Activated CD4-positive, alpha-beta T cell treated with anti-CD3 and anti-CD28 coated beads for 36 hours (primary cell): ENCODE measurements at regions not wholly inside any gene's neighbourhood (a gene's known extent, or its start where the extent isn't known, plus 50 kb on each side); places are given as distances from the start of the nearest gene placed in this dataset.

ENCODE experiments used
- ATAC-seq: fragments of 200-7000 bp; cut with Tn5 transposase; one replicate; pipeline ENCODE4 v1.10.0; 2021; ENCODE audit warnings: mild to moderate bottlenecking, moderate library complexity
- CTCF ChIA-PET: fragments of 350-600 bp; sonication (Branson Sonifier 250); formaldehyde crosslinking; loops from one replicate; lab custom pipeline; 2021; ENCODE audit warnings: antibody characterized with exemption; lab: Charles Lee
- POLR2A ChIA-PET: fragments of 350-600 bp; sonication (Branson Sonifier 250); formaldehyde crosslinking; loops from one replicate; lab custom pipeline; 2021; ENCODE audit warnings: antibody characterized with exemption, inconsistent platforms; lab: Charles Lee
- DNase-seq: peaks from one replicate; pipeline ENCODE4 v3.0.0-alpha.2; 2020
- H3K27ac Mint-ChIP-seq: one replicate; pipeline ENCODE4 v1.8.0; 2021; ENCODE audit warnings: mixed read lengths
- H3K27me3 Mint-ChIP-seq: one replicate; pipeline ENCODE4 v1.8.0; 2021; ENCODE audit warnings: mixed read lengths
- H3K36me3 Mint-ChIP-seq: one replicate; pipeline ENCODE4 v1.8.0; 2021; ENCODE audit warnings: low read depth, mixed read lengths
- H3K4me1 Mint-ChIP-seq: one replicate; pipeline ENCODE4 v1.8.0; 2021; ENCODE audit warnings: mixed read lengths
- H3K4me3 Mint-ChIP-seq: one replicate; pipeline ENCODE4 v1.8.0; 2021; ENCODE audit warnings: mild to moderate bottlenecking, moderate library complexity, mixed read lengths
- H3K9me3 Mint-ChIP-seq: one replicate; pipeline ENCODE4 v1.8.0; 2021; ENCODE audit warnings: low read depth, mixed read lengths
- intact Hi-C, 2 experiments: fragments of 100-400 bp; cut with DNase I in 1 of 2; cut with micrococcal nuclease in 1 of 2; formaldehyde crosslinking; loops; one replicate each; pipeline versions ENCODE4 v1.14.2 to v1.15.1; 2022 to 2024; cut with DNase I, micrococcal nuclease

DNA sequence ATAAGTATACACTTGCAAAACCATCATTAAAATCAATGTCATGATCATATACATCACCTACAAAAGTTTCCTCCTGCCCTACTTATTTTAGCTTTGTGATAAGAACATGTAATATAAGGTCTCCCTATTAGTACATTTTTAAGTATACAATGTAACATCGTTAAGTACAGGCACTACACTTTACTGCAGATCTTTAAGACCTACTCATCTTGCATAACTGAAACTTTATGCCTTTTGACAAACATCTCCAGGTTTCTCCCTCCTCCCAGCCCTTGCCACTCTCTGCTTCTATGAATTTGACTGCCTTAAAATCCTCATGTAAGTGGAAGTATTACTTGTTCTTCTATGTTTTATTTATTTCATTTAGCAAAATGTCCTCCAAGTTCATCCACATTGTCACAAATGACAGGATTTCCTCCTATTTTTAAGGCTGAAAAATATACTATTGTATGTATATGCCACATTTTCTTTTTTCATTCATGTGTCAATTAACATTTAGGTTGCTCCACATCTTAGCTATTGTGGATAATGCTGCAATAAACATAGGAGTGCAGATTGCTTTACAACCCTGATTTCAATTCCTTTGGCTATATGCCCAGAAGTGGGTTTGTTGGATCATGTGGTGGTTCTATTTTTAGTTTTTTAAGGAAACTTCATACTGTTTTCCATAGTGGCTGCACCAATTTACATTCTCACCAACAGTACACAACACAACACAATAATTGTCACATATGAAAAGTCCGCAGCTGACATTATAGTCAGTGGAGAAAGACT is 471.1 kb upstream of the ANO3 start:
- H3K27ac Mint-ChIP-seq: no peak overlapping the region
- CTCF ChIA-PET: no interaction called here
- no peak for ATAC-seq
- peaks cover 2% of the 10 kb centered on the region for H3K9me3 Mint-ChIP-seq
- no peak for DNase-seq
- H3K4me3 Mint-ChIP-seq: no peak overlapping the region
- POLR2A ChIA-PET: no interaction called here
- no peaks in the 10 kb centered on the region for H3K36me3 Mint-ChIP-seq
- intact Hi-C loops: no loop called here
- no peaks in the 10 kb centered on the region for H3K27me3 Mint-ChIP-seq
- no peaks in the 10 kb centered on the region for H3K4me1 Mint-ChIP-seq

DNA sequence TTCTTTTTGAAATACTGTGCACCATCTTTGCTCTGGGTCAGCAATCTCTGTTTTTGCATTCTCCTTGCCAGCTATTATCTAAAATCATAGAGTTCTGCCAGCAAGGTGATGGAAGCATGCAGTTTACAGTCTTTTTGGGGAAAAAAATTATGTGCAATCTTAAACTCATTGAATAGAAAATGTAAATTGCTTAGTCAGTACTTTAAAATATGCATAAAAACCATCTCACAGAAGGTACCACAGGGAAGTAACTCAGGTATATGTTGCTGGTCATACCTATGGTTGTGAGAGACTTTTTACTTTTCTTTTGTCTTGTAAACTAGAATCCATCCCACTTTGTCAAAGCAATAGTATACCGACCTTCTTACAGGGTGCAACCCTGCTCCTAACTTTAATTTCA is 469.8 kb upstream of the ANO3 start:
- ATAC-seq (no peak), DNase-seq (no peak)
- H3K4me3 Mint-ChIP-seq: no peak overlapping the region
- no peak overlapping the region for H3K27ac Mint-ChIP-seq
- H3K27me3 Mint-ChIP-seq: no peaks in the 10 kb centered on the region
- no peaks in the 10 kb centered on the region for H3K36me3 Mint-ChIP-seq
- H3K4me1 Mint-ChIP-seq: no peaks in the 10 kb centered on the region
- H3K9me3 Mint-ChIP-seq: no peaks in the 10 kb centered on the region
- POLR2A ChIA-PET: no interaction called here
- CTCF ChIA-PET: no interaction called here
- intact Hi-C loops: no loop called here

DNA sequence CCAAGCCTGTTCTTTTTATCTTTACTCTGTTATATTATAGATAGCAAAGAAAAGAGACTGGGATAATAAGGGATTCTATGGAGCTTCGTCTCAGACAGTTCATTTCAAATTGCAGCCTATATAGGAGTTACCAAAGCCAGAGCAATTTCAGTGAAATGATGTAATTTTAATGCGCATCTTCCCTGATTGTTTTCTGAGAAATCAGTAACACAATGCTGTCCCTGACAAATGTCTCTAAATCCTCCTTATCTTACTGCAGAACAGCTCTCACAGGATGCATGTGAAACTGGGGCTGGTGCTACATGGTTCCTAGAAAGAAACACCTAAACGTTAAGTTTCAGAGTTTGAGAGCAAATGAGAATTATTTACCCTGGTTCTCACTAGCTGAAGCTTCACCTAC is 467.9 kb upstream of the ANO3 start:
- no peak overlapping the region for H3K27ac Mint-ChIP-seq
- DNase-seq: no peak
- no peaks in the 10 kb centered on the region for H3K4me1 Mint-ChIP-seq
- ATAC-seq: no peak
- intact Hi-C loops: no loop called here
- no peaks in the 10 kb centered on the region for H3K36me3 Mint-ChIP-seq
- no peaks in the 10 kb centered on the region for H3K27me3 Mint-ChIP-seq
- CTCF ChIA-PET: no interaction called here
- POLR2A ChIA-PET: no interaction called here
- no peak overlapping the region for H3K4me3 Mint-ChIP-seq
- no peaks in the 10 kb centered on the region for H3K9me3 Mint-ChIP-seq

DNA sequence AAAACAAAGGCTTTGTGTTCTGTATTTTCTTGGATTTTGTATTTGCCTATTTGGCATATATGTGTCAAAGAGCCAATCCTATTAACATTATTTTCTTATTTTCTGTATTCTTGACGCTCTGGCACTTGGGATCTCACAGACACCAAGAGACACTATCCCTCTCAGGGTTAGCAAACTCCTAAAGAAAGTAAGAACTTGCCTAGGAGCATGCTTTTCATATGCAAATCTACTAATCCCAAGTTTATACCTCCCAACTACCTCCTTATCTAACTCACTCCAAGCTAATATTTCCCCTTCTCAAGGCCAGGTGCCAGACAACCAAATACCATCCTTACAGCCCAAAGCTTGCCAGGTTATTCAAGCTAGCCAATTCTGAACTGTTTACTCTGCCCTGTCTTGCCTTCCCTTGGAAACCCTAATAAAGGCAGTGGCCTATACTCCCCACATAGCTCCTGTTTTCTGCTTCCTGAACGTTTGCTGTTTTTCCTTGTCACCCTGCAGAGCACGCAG is 455.4 kb upstream of the ANO3 start:
- DNase-seq (no peak), ATAC-seq (no peak)
- ChIA-PET POLR2A (no interaction called here), CTCF (no interaction called here)
- no peak overlapping the region for H3K4me3 Mint-ChIP-seq
- no peaks in the 10 kb centered on the region for H3K36me3 Mint-ChIP-seq
- intact Hi-C loops: no loop called here
- no peak overlapping the region for H3K27ac Mint-ChIP-seq
- H3K9me3 Mint-ChIP-seq: peaks cover 3% of the 10 kb centered on the region
- no peaks in the 10 kb centered on the region for H3K27me3 Mint-ChIP-seq
- no peaks in the 10 kb centered on the region for H3K4me1 Mint-ChIP-seq

DNA sequence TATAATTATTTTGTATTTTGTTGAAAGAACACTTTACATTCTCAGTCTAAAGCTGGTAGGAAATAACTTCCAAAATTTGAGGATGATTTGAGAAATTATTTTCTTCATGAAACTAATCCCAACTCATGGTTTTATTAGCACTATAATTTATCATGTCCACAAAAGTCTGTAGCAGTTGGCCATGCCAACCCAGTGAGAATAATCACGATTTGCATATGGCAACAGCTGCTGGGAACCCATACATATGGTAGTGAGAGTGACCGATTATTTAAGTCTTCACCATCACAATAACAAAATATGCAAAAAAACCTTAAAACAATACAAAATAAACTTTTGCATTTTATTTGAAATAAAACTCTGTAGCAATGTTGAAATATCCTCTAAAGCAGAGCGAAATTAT is 445.9 kb upstream of the ANO3 start:
- Mint-ChIP-seq H3K4me3 (no peak overlapping the region), H3K27ac (no peak overlapping the region), H3K36me3 (no peaks in the 10 kb centered on the region), H3K9me3 (peaks cover 9% of the 10 kb centered on the region), H3K4me1 (no peaks in the 10 kb centered on the region), H3K27me3 (no peaks in the 10 kb centered on the region)
- intact Hi-C loops: no loop called here
- no peak for ATAC-seq
- ChIA-PET CTCF (no interaction called here), POLR2A (no interaction called here)
- no peak for DNase-seq

DNA sequence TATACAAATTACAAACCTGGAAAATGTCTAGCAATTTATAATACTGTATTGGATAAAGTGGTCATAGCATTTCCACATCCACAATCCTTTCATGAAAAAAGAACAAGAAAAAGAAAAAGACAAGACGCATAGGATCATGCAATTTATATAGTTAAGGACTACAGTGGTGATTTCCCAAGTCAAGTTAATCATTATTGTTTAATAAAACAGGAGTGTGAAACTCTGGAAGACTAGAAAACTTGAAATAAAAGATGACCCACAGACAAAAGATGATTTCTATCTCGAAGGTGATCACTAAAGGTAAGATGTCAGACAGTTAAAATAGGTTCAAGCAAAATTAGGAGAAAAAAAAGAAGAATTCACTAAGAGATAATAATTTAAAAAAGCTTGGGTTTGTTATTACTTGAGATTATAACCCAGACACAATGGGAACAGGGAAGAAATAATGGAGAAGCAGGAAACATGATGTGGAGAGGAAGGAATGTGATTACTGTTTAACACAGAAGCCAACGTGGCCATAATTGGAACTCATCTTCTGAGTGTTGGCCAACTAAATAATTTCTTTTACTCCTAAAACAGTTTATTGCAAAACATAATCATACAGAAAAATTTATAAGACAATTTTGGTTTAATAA is 441.2 kb upstream of the ANO3 start:
- Mint-ChIP-seq H3K9me3 (peaks cover 3% of the 10 kb centered on the region), H3K36me3 (no peaks in the 10 kb centered on the region), H3K4me3 (no peak overlapping the region), H3K27ac (no peak overlapping the region), H3K27me3 (no peaks in the 10 kb centered on the region), H3K4me1 (no peaks in the 10 kb centered on the region)
- ChIA-PET CTCF (interaction anchor here (1.0 kb wide), 1 partner anchor 105 kb away, joined by 3 read pairs; no protein-coding TSS in a partner anchor), POLR2A (no interaction called here)
- intact Hi-C loops: no loop called here
- DNase-seq (no peak), ATAC-seq (no peak)

DNA sequence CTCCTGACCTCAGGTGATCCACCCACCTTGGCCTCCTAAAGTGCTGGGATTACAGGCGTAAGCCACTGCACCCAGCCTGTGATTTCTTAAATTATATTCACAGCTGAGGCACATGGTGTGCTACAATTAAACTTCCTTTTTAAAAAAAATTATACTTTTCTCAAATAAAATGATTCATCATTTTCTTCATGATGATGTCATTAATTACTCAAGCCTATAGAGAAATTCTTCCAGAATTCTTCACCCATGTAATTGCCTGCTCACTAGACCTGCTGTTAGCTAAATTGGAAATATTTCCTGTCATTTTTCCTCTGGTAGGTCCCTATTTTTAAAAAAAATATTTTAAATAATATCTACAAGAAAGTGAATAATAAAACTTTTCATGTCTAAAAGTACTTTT is 440.0 kb upstream of the ANO3 start:
- POLR2A ChIA-PET: no interaction called here
- intact Hi-C loops: no loop called here
- H3K4me1 Mint-ChIP-seq: no peaks in the 10 kb centered on the region
- no peaks in the 10 kb centered on the region for H3K36me3 Mint-ChIP-seq
- H3K4me3 Mint-ChIP-seq: no peak overlapping the region
- CTCF ChIA-PET: no interaction called here
- H3K9me3 Mint-ChIP-seq: peaks cover 3% of the 10 kb centered on the region
- no peak overlapping the region for H3K27ac Mint-ChIP-seq
- ATAC-seq: no peak
- no peaks in the 10 kb centered on the region for H3K27me3 Mint-ChIP-seq
- no peak for DNase-seq

DNA sequence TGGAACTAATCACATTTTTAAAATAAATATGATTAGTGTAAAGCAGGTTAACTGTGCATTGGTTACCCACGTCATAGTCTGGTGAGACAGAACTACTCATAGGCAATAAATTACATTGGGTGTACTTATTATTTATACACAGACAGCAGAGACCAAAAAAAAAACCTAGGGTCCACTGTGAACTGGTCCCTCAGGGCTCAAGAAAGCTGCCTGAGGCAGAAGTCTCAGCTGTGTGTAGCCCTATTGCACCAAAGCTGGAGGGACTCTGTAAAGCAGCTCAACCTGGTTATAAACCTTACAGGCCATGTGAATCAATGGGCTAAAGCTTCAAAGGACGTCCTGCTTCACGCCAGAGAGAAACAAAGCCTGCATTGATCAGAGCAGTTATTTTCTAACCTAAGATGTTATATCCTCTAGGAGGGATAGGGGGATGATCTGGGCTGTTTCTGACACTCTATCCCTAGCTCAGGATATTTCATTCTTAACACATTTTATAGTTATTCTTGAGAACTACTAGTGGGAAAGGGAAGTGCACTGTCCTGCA is 432.2 kb upstream of the ANO3 start:
- DNase-seq (no peak), ATAC-seq (no peak)
- H3K27me3 Mint-ChIP-seq: no peaks in the 10 kb centered on the region
- CTCF ChIA-PET: interaction anchor here (0.6 kb wide), 1 partner anchor 524 kb away, joined by 3 read pairs; no protein-coding TSS in a partner anchor
- intact Hi-C loops: no loop called here
- H3K36me3 Mint-ChIP-seq: no peaks in the 10 kb centered on the region
- H3K9me3 Mint-ChIP-seq: no peaks in the 10 kb centered on the region
- H3K27ac Mint-ChIP-seq: no peak overlapping the region
- no peak overlapping the region for H3K4me3 Mint-ChIP-seq
- no peaks in the 10 kb centered on the region for H3K4me1 Mint-ChIP-seq
- POLR2A ChIA-PET: no interaction called here

DNA sequence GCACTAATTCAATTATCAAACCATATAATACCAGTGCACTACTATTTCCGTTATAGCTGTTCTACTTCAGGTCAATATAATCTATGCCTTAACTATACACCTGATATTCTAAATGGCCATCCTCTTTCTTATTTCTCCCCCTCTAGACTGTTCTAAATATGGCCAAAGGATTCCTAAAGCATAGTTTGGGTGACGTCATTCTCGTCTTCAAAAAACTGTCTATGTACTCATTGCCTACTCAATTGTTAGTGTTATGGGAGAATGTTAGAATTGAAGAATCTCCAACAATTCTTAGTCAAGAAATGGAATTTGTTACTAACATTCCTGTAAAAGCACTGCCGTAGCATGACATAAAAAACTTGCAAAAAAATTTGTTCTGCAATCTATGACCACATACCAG is 431.1 kb upstream of the ANO3 start:
- Mint-ChIP-seq H3K27me3 (no peaks in the 10 kb centered on the region), H3K36me3 (no peaks in the 10 kb centered on the region), H3K4me3 (no peak overlapping the region), H3K27ac (no peak overlapping the region), H3K9me3 (peaks cover 8% of the 10 kb centered on the region), H3K4me1 (no peaks in the 10 kb centered on the region)
- ChIA-PET POLR2A (no interaction called here), CTCF (no interaction called here)
- intact Hi-C loops: no loop called here
- DNase-seq (no peak), ATAC-seq (no peak)

DNA sequence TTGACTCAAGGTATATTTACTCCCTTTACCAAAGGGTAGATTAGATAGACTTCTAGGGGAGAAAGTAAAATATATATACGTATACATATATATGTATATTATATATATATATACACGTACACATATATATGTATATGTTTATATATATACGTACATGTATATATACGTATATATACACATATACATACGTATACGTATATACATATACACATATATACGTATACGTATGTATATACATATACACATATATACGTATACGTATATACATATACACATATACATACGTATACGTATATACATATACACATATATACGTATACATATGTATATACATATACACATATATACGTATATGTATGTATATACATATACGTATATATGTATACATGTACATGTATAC is 430.5 kb upstream of the ANO3 start:
- DNase-seq (no peak), ATAC-seq (no peak)
- POLR2A ChIA-PET: no interaction called here
- CTCF ChIA-PET: no interaction called here
- intact Hi-C loops: no loop called here
- no peaks in the 10 kb centered on the region for H3K27me3 Mint-ChIP-seq
- H3K36me3 Mint-ChIP-seq: no peaks in the 10 kb centered on the region
- no peak overlapping the region for H3K27ac Mint-ChIP-seq
- H3K4me1 Mint-ChIP-seq: no peaks in the 10 kb centered on the region
- H3K4me3 Mint-ChIP-seq: no peak overlapping the region
- H3K9me3 Mint-ChIP-seq: peaks cover 8% of the 10 kb centered on the region

DNA sequence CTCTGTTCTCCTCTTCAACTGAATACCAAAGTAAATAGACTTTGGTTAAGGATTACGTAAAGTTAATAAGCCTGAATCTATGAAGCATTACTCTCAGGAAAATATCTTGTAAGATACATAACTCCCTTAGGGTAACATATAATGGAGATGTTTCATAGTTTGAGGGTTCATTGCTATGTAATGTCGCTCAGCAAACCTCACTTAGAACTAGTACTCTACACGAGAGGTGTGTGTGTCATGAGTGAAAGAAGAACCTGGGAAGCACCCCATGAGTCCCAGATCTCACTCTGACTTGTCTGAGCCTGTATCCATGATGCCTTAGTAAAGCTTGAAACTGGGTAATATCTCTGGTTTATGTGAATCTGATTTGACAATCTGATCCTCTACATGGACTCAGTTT is 429.5 kb upstream of the ANO3 start:
- Mint-ChIP-seq H3K4me3 (no peak overlapping the region), H3K27me3 (no peaks in the 10 kb centered on the region), H3K4me1 (no peaks in the 10 kb centered on the region), H3K9me3 (peaks cover 13% of the 10 kb centered on the region), H3K36me3 (no peaks in the 10 kb centered on the region), H3K27ac (no peak overlapping the region)
- intact Hi-C loops: no loop called here
- POLR2A ChIA-PET: no interaction called here
- ATAC-seq (no peak), DNase-seq (no peak)
- CTCF ChIA-PET: no interaction called here

DNA sequence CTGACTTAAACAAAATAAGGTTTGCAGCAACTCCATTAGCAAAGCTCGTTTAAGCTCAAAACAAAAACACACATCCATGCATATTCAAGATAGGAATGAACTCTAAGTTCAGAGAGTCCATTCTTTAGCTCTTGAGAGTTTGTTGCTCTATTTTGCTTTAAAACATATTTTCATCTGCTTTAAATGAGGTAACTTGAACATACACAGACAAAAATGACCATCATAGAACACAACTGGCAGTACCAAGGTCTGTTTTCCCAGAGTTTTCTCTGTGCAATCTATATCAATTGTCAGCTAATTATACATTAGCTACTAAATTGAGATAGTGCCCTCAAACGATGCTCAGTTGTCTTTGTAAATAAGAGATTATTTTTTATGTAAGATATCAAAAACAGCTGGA is 423.2 kb upstream of the ANO3 start:
- no peaks in the 10 kb centered on the region for H3K27me3 Mint-ChIP-seq
- CTCF ChIA-PET: no interaction called here
- ATAC-seq: no peak
- H3K4me1 Mint-ChIP-seq: no peaks in the 10 kb centered on the region
- no peaks in the 10 kb centered on the region for H3K36me3 Mint-ChIP-seq
- POLR2A ChIA-PET: interaction anchor here (0.6 kb wide), 1 partner anchor 870 kb away, joined by 3 read pairs; no protein-coding TSS in a partner anchor
- no peak for DNase-seq
- no peak overlapping the region for H3K4me3 Mint-ChIP-seq
- intact Hi-C loops: no loop called here
- H3K27ac Mint-ChIP-seq: no peak overlapping the region
- peaks cover 16% of the 10 kb centered on the region for H3K9me3 Mint-ChIP-seq
